HEK293 (cell line): ENCODE measurements at regions not wholly inside any gene's neighbourhood (a gene's known extent, or its start where the extent isn't known, plus 50 kb on each side); places are given as distances from the start of the nearest gene placed in this dataset.

Experiments used
- CTCF ChIA-PET: fragments of 350-600 bp; formaldehyde crosslinking; extraction: SDS; loops from one replicate; lab custom pipeline; 2021; ENCODE audit warnings: antibody characterized with exemption; lab: Yijun Ruan, JAX
- POLR2A ChIA-PET: fragments of 300-600 bp; formaldehyde crosslinking; extraction: SDS; loops from one replicate; lab custom pipeline; 2020; ENCODE audit warnings: antibody characterized with exemption, inconsistent platforms; lab: Yijun Ruan, JAX
- H3K27ac ChIP-seq: fragments of 200-500 bp; sonication (Bioruptor generic); 2 replicates; pipeline ENCODE4 v1.5.1; 2014; ENCODE audit warnings: low read depth, low read length, control low read depth, inconsistent platforms; ENCODE audit errors: extremely low read depth
- H3K36me3 ChIP-seq, 2 experiments: fragments of 200-500 bp in 1 of 2; sonication (Bioruptor generic) in 1 of 2; 1 replicate in 1 of 2; 2 replicates in 1 of 2; pipeline ENCODE4 v1.5.1; 2014 to 2017; ENCODE audit warnings: inconsistent platforms in 2 of 2, low read length in 2 of 2; ENCODE audit not compliant: control insufficient read depth in 2 of 2, insufficient read depth in 1 of 2
- H3K4me1 ChIP-seq: fragments of 200-500 bp; sonication (Bioruptor generic); 2 replicates; pipeline ENCODE4 v1.5.1; 2014; ENCODE audit warnings: mild to moderate bottlenecking, low read length, inconsistent platforms; ENCODE audit not compliant: control insufficient read depth, insufficient read depth
- H3K4me3 ChIP-seq: 2 replicates; pipeline ENCODE4 v1.5.1; 2011; ENCODE audit warnings: low read depth, mild to moderate bottlenecking, control low read depth, low read length, moderate library complexity
- H3K9me3 ChIP-seq: fragments of 200-500 bp; sonication (Bioruptor generic); 2 replicates; pipeline ENCODE4 v1.5.1; 2014; ENCODE audit warnings: low read depth, low read length, inconsistent platforms; ENCODE audit not compliant: control insufficient read depth, insufficient read depth
- HOXA7 ChIP-seq: sonication (generic); formaldehyde crosslinking; IDR thresholded peaks from 2 replicates; pipeline ENCODE4 v1.8.1; 2022; ENCODE audit warnings: missing genetic modification reagents, borderline replicate concordance
- MYNN ChIP-seq: fragments of 450-650 bp; formaldehyde crosslinking; IDR thresholded peaks from 2 replicates; pipeline ENCODE4 v1.5.1; 2016; ENCODE audit warnings: missing biosample characterization, missing genetic modification characterization, borderline replicate concordance
- SP3 ChIP-seq: fragments of 450-650 bp; formaldehyde crosslinking; IDR thresholded peaks from 2 replicates; pipeline ENCODE4 v1.5.1; 2016; ENCODE audit warnings: missing biosample characterization, missing genetic modification characterization
- SP7 ChIP-seq: fragments of 450-650 bp; formaldehyde crosslinking; IDR thresholded peaks from 2 replicates; pipeline ENCODE4 v1.5.1; 2016; ENCODE audit warnings: missing biosample characterization, missing genetic modification characterization
- ZBTB17 ChIP-seq: fragments of 450-650 bp; formaldehyde crosslinking; IDR thresholded peaks from 2 replicates; pipeline ENCODE4 v1.5.1; 2016; ENCODE audit warnings: missing biosample characterization, missing genetic modification characterization
- ZBTB7A ChIP-seq: fragments of 450-650 bp; formaldehyde crosslinking; IDR thresholded peaks from 2 replicates; pipeline ENCODE4 v1.5.1; 2016; ENCODE audit warnings: low read depth, missing biosample characterization, missing genetic modification characterization
- ZFP3 ChIP-seq: fragments of 450-650 bp; formaldehyde crosslinking; IDR thresholded peaks from 2 replicates; pipeline ENCODE4 v1.5.1; 2016; ENCODE audit warnings: low read depth, missing biosample characterization, missing genetic modification characterization
- ZNF133 ChIP-seq: fragments of 450-650 bp; formaldehyde crosslinking; IDR thresholded peaks from 2 replicates; pipeline ENCODE4 v1.5.1; 2016; ENCODE audit warnings: missing biosample characterization, missing genetic modification characterization
- ZNF19 ChIP-seq: fragments of 450-650 bp; formaldehyde crosslinking; IDR thresholded peaks from 2 replicates; pipeline ENCODE4; 2016; ENCODE audit warnings: missing biosample characterization, missing genetic modification characterization, low read depth
- ZNF37A ChIP-seq: fragments of 450-650 bp; IDR thresholded peaks from 2 replicates; pipeline ENCODE4 v1.5.1; 2018; ENCODE audit warnings: missing biosample characterization, missing genetic modification characterization
- ZNF521 ChIP-seq: fragments of 450-650 bp; formaldehyde crosslinking; IDR thresholded peaks from 2 replicates; pipeline ENCODE4 v1.5.1; 2017; ENCODE audit warnings: missing biosample characterization, mild to moderate bottlenecking, missing genetic modification characterization
- ZNF529 ChIP-seq: fragments of 450-650 bp; formaldehyde crosslinking; IDR thresholded peaks from 2 replicates; pipeline ENCODE4 v1.5.1; 2017; ENCODE audit warnings: missing genetic modification characterization, missing biosample characterization; ENCODE audit not compliant: insufficient replicate concordance
- ZNF544 ChIP-seq: fragments of 450-650 bp; formaldehyde crosslinking; IDR thresholded peaks from 2 replicates; pipeline ENCODE4 v1.5.0; 2017; ENCODE audit warnings: missing biosample characterization, missing genetic modification characterization
- ZNF555 ChIP-seq: fragments of 450-650 bp; formaldehyde crosslinking; conservative IDR thresholded peaks from 2 replicates; pipeline ENCODE4 v1.5.1; 2017; ENCODE audit warnings: missing biosample characterization, mild to moderate bottlenecking, missing genetic modification characterization, inconsistent platforms
- ZNF560 ChIP-seq: fragments of 450-650 bp; formaldehyde crosslinking; IDR thresholded peaks from 2 replicates; pipeline ENCODE4 v1.5.1; 2017; ENCODE audit warnings: missing biosample characterization, missing genetic modification characterization, borderline replicate concordance
- ZNF600 ChIP-seq: fragments of 450-650 bp; formaldehyde crosslinking; IDR thresholded peaks from 2 replicates; pipeline ENCODE4 v1.5.1; 2016; ENCODE audit warnings: missing biosample characterization, missing genetic modification characterization
- TF ChIP-seq, protein P1 (sequence below): fragments of 450-650 bp; formaldehyde crosslinking; IDR thresholded peaks from 2 replicates; pipeline ENCODE4 v1.5.1; 2017; ENCODE audit warnings: missing biosample characterization, missing genetic modification characterization
- TF ChIP-seq, protein P2 (sequence below): fragments of 450-650 bp; formaldehyde crosslinking; optimal IDR thresholded peaks from 2 replicates; pipeline ENCODE3; 2016; ENCODE audit warnings: missing biosample characterization, mild to moderate bottlenecking, missing genetic modification characterization
- TF ChIP-seq, protein P3 (sequence below): fragments of 450-650 bp; formaldehyde crosslinking; IDR thresholded peaks from 2 replicates; pipeline ENCODE4 v1.5.1; 2016; ENCODE audit warnings: missing biosample characterization, missing genetic modification characterization

DNA sequence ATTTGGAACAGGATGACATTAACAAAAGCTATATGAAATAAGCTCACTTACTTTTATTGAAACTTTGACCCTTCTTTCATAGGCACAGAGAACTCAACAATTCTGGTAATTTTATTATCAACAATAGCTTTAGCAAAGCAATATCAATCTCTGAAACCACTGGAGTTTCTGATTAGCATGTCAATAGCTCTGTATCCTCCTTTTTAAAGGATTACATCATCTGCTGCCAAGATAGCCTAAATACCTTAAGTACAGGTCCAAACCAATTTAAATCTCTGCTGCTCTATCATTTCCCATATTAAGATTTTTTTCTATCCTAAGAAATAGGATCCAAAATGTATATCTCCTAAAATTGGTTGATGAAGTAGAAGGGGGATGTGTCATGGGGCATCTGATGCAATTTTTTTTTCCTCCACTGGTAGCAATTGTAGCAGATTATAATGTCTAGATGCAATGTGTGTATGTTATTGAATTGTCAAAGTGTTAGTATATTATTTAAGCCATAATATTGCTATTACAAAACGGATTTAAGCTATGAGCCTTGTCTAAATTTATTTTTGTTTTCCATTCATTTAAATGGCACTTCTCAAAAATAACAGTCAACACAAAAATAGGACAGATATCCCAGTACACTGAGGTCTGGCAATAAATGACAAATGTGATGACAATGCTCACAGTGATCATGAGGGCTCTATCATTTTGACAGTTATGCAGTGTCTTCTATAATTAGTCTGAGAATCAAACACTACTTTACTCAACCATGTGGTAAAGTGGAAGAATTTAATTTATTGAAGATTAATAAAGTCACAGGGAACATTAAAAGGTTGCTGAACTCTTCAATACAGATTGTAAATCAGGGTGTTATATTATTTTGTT, 328.4 kb downstream of the CDH7 start:
- Histone ChIP-seq H3K36me3 (no peaks in the 10 kb centered on the region), H3K4me3 (no peak overlapping the region), H3K27ac (no peak overlapping the region), H3K9me3 (no peaks in the 10 kb centered on the region), H3K4me1 (no peaks in the 10 kb centered on the region)
- TF ChIP-seq ZNF37A (tag by site-specific recombination) (no peak), MYNN (tag by site-specific recombination) (no peak), ZNF600 (tag by site-specific recombination) (no peak), ZFP3 (tag by site-specific recombination) (no peak)
- POLR2A ChIA-PET = no interaction called here
- CTCF ChIA-PET = no interaction called here

DNA sequence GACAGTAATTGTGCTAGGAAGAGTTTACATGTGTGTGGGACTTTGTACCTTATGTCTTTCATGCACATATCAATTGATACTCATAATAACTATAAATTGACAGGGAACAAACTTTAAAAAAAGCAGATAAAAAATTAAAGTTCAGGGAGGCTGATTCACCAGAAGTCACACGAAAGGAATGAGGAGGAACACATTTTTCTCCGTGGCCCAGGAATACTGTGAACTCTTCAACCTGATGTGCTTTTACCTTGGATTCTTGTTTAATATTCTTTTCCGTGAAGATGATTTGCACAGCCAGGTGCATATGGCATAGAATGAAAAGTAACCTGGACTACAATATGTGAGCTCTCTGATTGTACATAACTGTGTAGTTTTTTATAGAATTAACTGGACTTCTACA, 326.3 kb downstream of the CDH7 start:
- H3K27ac ChIP-seq = no peak overlapping the region
- no peak for TF ChIP-seq ZNF133
- TF ChIP-seq ZNF521 (tag by site-specific recombination) = no peak
- TF ChIP-seq, protein P1, sequence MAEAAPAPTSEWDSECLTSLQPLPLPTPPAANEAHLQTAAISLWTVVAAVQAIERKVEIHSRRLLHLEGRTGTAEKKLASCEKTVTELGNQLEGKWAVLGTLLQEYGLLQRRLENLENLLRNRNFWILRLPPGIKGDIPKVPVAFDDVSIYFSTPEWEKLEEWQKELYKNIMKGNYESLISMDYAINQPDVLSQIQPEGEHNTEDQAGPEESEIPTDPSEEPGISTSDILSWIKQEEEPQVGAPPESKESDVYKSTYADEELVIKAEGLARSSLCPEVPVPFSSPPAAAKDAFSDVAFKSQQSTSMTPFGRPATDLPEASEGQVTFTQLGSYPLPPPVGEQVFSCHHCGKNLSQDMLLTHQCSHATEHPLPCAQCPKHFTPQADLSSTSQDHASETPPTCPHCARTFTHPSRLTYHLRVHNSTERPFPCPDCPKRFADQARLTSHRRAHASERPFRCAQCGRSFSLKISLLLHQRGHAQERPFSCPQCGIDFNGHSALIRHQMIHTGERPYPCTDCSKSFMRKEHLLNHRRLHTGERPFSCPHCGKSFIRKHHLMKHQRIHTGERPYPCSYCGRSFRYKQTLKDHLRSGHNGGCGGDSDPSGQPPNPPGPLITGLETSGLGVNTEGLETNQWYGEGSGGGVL = no peak
- no peak for TF ChIP-seq ZNF529 (tag by site-specific recombination)
- no peak for TF ChIP-seq HOXA7
- TF ChIP-seq, protein P2, sequence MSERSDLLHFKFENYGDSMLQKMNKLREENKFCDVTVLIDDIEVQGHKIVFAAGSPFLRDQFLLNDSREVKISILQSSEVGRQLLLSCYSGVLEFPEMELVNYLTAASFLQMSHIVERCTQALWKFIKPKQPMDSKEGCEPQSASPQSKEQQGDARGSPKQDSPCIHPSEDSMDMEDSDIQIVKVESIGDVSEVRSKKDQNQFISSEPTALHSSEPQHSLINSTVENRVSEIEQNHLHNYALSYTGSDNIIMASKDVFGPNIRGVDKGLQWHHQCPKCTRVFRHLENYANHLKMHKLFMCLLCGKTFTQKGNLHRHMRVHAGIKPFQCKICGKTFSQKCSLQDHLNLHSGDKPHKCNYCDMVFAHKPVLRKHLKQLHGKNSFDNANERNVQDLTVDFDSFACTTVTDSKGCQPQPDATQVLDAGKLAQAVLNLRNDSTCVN (tag by site-specific recombination) = no peak
- no peak for TF ChIP-seq ZNF555 (tag by site-specific recombination)
- TF ChIP-seq ZNF560 (tag by site-specific recombination) = no peak
- no peak for TF ChIP-seq SP7 (tag by site-specific recombination)
- TF ChIP-seq, protein P3, sequence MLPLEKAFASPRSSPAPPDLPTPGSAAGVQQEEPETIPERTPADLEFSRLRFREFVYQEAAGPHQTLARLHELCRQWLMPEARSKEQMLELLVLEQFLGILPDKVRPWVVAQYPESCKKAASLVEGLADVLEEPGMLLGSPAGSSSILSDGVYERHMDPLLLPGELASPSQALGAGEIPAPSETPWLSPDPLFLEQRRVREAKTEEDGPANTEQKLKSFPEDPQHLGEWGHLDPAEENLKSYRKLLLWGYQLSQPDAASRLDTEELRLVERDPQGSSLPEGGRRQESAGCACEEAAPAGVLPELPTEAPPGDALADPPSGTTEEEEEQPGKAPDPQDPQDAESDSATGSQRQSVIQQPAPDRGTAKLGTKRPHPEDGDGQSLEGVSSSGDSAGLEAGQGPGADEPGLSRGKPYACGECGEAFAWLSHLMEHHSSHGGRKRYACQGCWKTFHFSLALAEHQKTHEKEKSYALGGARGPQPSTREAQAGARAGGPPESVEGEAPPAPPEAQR = no peak
- no peak for TF ChIP-seq ZNF544
- no peak for TF ChIP-seq ZNF19 (tag by site-specific recombination)
- no peak for TF ChIP-seq ZBTB7A (tag by site-specific recombination)
- no peak for TF ChIP-seq ZBTB17 (tag by site-specific recombination)
- no peak for TF ChIP-seq SP3 (tag by site-specific recombination)
- TF ChIP-seq, all 188 proteins: peak for 0
- ChIA-PET POLR2A (no interaction called here), CTCF (interaction anchor here (0.5 to 0.7 kb wide), 2 partner anchors 106 to 131 kb away, joined by 3 to 4 read pairs; no protein-coding TSS in a partner anchor)
- Histone ChIP-seq H3K9me3 (no peaks in the 10 kb centered on the region), H3K4me3 (no peak overlapping the region), H3K36me3 (no peaks in the 10 kb centered on the region), H3K4me1 (no peaks in the 10 kb centered on the region)
